NB4 (cell line): ENCODE measurements at regions not wholly inside any gene's neighbourhood (a gene's known extent, or its start where the extent isn't known, plus 50 kb on each side); places are given as distances from the start of the nearest gene placed in this dataset.

Source experiments
- CTCF ChIP-seq: IDR thresholded peaks from one replicate; pipeline ENCODE4 v1.5.1; 2012; ENCODE audit warnings: low read depth, low read length
- POLR2A ChIP-seq: IDR thresholded peaks from 2 replicates; pipeline ENCODE4 v1.6.1; 2011; ENCODE audit warnings: mild to moderate bottlenecking; ENCODE audit not compliant: insufficient read length; ENCODE audit errors: extremely low read depth

GRCh38 chr1:232718928-232719927 lies 86.0 kb upstream of the MAP10 start:
- no peak for TF ChIP-seq CTCF
- no peak for TF ChIP-seq POLR2A
